Testis (tissue), 2 donors: ENCODE measurements at regions not wholly inside any gene's neighbourhood (a gene's known extent, or its start where the extent isn't known, plus 50 kb on each side); places are given as distances from the start of the nearest gene placed in this dataset.

Experiments
- CTCF ChIP-seq, 3 experiments: fragments of 450-650 bp in 2 of 3; fragments of 200-600 bp in 1 of 3; sonication (generic) in 1 of 3; IDR thresholded peaks; one replicate each; pipeline ENCODE4 v1.5.1; 2016 to 2019; ENCODE audit warnings: antibody characterized with exemption in 3 of 3, mild to moderate bottlenecking in 2 of 3, moderate library complexity in 1 of 3
- POLR2A ChIP-seq: fragments of 450-650 bp; IDR thresholded peaks from one replicate; pipeline ENCODE4 v1.6.1; 2017; ENCODE audit warnings: antibody characterized with exemption, mild to moderate bottlenecking, moderate library complexity

GRCh38 chr16:26988186-26988585 is 78.5 kb upstream of the C16orf82 start:
- no peak for TF ChIP-seq CTCF (IDR thresholded peaks at IDR 0.05)
- no peak for TF ChIP-seq POLR2A
